Ascending aorta (tissue), 2 donors: ENCODE measurements at regions not wholly inside any gene's neighbourhood (a gene's known extent, or its start where the extent isn't known, plus 50 kb on each side); places are given as distances from the start of the nearest gene placed in this dataset.

Source experiments
- DNase-seq, 2 donors: peaks; one replicate each; pipeline ENCODE4 v3.0.0-alpha.2; 2019; ENCODE audit warnings: low spot score in 2 of 2
- H3K27ac ChIP-seq, 2 donors: fragments of 200-600 bp; sonication (generic); one replicate each; pipeline ENCODE4 v1.5.1; 2016 to 2017; ENCODE audit warnings: mild to moderate bottlenecking in 1 of 2
- H3K27me3 ChIP-seq: fragments of 200-600 bp; sonication (generic); one replicate; pipeline ENCODE4 v1.5.1; 2017
- H3K36me3 ChIP-seq, 2 donors: fragments of 200-600 bp; sonication (generic); one replicate each; pipeline ENCODE4 v1.5.1; 2016
- H3K4me1 ChIP-seq, 2 donors: fragments of 200-600 bp; sonication (generic); one replicate each; pipeline ENCODE4 v1.5.1; 2016 to 2017; ENCODE audit warnings: mild to moderate bottlenecking in 1 of 2
- H3K4me3 ChIP-seq, 2 donors: fragments of 200-600 bp; sonication (generic); one replicate each; pipeline ENCODE4 v1.5.1; 2016 to 2017; ENCODE audit warnings: mild to moderate bottlenecking in 1 of 2
- H3K9me3 ChIP-seq, 2 donors: fragments of 200-600 bp; sonication (generic); one replicate each; pipeline ENCODE4 v1.5.1; 2016
- CTCF ChIP-seq, 3 experiments: fragments of 200-600 bp in 2 of 3; fragments of 450-650 bp in 1 of 3; sonication (generic) in 2 of 3; IDR thresholded peaks; one replicate each; pipeline ENCODE4 v1.5.1; 2016 to 2019; ENCODE audit warnings: antibody characterized with exemption in 3 of 3, mild to moderate bottlenecking in 1 of 3, moderate library complexity in 1 of 3
- intact Hi-C: fragments of 100-400 bp; cut with DNase I; formaldehyde crosslinking; loops from one replicate; pipeline ENCODE4 v1.15.1; 2023

DNA sequence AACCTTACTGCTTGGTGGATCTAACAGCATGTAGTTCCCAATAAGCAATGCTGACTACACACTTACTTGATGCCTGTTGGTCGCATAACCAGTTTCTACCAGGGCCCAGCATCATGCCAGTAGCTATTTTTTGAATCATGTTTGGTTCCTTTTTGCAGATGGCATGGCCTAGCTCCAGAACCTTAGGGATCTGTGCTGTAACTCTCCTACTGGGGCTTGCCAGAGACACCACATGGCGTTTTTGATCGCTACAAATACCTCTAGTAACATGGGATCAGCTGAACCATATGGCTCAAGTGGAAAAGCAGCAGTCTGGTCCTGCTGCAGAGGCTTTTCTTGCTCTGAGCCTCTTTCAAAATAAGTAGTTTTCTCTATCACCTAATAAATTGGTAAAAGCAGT lies 654.6 kb upstream of the API5 start:
- Histone ChIP-seq H3K36me3 (no peaks in the 10 kb centered on the region), H3K9me3 (no peaks in the 10 kb centered on the region), H3K4me1 (no peaks in the 10 kb centered on the region), H3K4me3 (no peak overlapping the region), H3K27me3 (no peaks in the 10 kb centered on the region), H3K27ac (no peak overlapping the region)
- DNase-seq, result no peak
- intact Hi-C loops, result no loop called here
- TF ChIP-seq CTCF (IDR thresholded peaks at IDR 0.05), result no peak

- H3K27ac ChIP-seq, result no peak overlapping the region
- intact Hi-C loops, result no loop called here
- no peaks in the 10 kb centered on the region for H3K36me3 ChIP-seq
- no peak for DNase-seq
- no peaks in the 10 kb centered on the region for H3K27me3 ChIP-seq
- no peaks in the 10 kb centered on the region for H3K4me1 ChIP-seq
- H3K4me3 ChIP-seq, result no peak overlapping the region
- no peaks in the 10 kb centered on the region for H3K9me3 ChIP-seq
- TF ChIP-seq CTCF (IDR thresholded peaks at IDR 0.05), result no peak
Measured at GRCh38 chr11:42661942-42662341, 649.9 kb upstream of the API5 start.

GRCh38 chr11:42669248-42669976 lies 642.4 kb upstream of the API5 start:
- Histone ChIP-seq H3K9me3 (no peaks in the 10 kb centered on the region), H3K27me3 (no peaks in the 10 kb centered on the region)
- TF ChIP-seq CTCF (IDR thresholded peaks at IDR 0.05), result no peak

GRCh38 chr11:42674436-42674835 lies 637.4 kb upstream of the API5 start:
- H3K4me3 ChIP-seq, result no peak overlapping the region
- H3K9me3 ChIP-seq, result no peaks in the 10 kb centered on the region
- no peaks in the 10 kb centered on the region for H3K4me1 ChIP-seq
- TF ChIP-seq CTCF (IDR thresholded peaks at IDR 0.05), result no peak
- intact Hi-C loops, result no loop called here
- no peak overlapping the region for H3K27ac ChIP-seq
- no peaks in the 10 kb centered on the region for H3K36me3 ChIP-seq
- no peak for DNase-seq
- no peaks in the 10 kb centered on the region for H3K27me3 ChIP-seq

More at GRCh38 chr11:42669248-42669976, 642.4 kb upstream of the API5 start:
- Histone ChIP-seq H3K4me1 (no peaks in the 10 kb centered on the region), H3K4me3 (no peak overlapping the region), H3K27ac (no peak overlapping the region), H3K36me3 (no peaks in the 10 kb centered on the region)
- no peak for DNase-seq
- intact Hi-C loops, result no loop called here

DNA sequence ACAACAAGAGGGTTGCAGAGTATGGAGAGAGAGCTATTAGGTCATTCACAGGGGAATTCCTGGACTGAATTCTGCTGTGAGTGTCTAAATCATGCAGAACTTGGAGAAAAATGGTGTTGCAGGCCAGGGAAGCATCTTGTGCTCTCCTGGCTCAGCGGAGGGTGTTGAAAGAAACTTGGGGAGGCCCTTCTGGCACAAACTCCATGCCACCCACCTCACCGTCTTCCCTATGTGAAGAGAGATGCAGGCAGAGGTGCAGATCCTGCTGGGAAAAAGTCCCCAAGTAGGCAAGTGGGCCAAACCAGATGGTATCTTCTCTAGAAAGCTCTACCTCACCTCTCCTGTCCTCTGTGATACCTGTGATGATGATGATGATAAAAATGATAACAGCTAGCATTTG lies 604.3 kb upstream of the API5 start:
- intact Hi-C loops, result no loop called here
- no peaks in the 10 kb centered on the region for H3K27me3 ChIP-seq
- no peak overlapping the region for H3K4me3 ChIP-seq
- H3K9me3 ChIP-seq, result no peaks in the 10 kb centered on the region
- no peak for TF ChIP-seq CTCF (IDR thresholded peaks at IDR 0.05)
- no peak for DNase-seq
- H3K4me1 ChIP-seq, result no peaks in the 10 kb centered on the region
- H3K27ac ChIP-seq, result no peak overlapping the region
- H3K36me3 ChIP-seq, result no peaks in the 10 kb centered on the region

- no peak for TF ChIP-seq CTCF (IDR thresholded peaks at IDR 0.05)
- H3K4me1 ChIP-seq, result no peaks in the 10 kb centered on the region
- DNase-seq, result no peak
- H3K27ac ChIP-seq, result no peak overlapping the region
- H3K4me3 ChIP-seq, result no peak overlapping the region
- no peaks in the 10 kb centered on the region for H3K9me3 ChIP-seq
- H3K27me3 ChIP-seq, result no peaks in the 10 kb centered on the region
- no peaks in the 10 kb centered on the region for H3K36me3 ChIP-seq
- intact Hi-C loops, result no loop called here
Measured at GRCh38 chr11:42709216-42709615, 602.6 kb upstream of the API5 start.
